T-helper 2 cell treated with Interferon-gamma antibody and Interleukin-4, amounts not matched to agents 5 μg/mL and 100 μg/mL, for 36 hours (primary cell): ENCODE measurements at regions not wholly inside any gene's neighbourhood (a gene's known extent, or its start where the extent isn't known, plus 50 kb on each side); places are given as distances from the start of the nearest gene placed in this dataset.

Experiments
- DNase-seq: peaks from one replicate; pipeline ENCODE4 v3.0.0; 2021; ENCODE audit warnings: low spot score
- H3K27ac Mint-ChIP-seq: one replicate; pipeline ENCODE4 v1.8.0; 2021; ENCODE audit warnings: mild to moderate bottlenecking, mixed read lengths
- H3K27me3 Mint-ChIP-seq: one replicate; pipeline ENCODE4 v1.8.0; 2021; ENCODE audit warnings: low read depth, mixed read lengths
- H3K36me3 Mint-ChIP-seq: one replicate; pipeline ENCODE4 v1.8.0; 2021; ENCODE audit warnings: low read depth, mixed read lengths
- H3K4me1 Mint-ChIP-seq: one replicate; pipeline ENCODE4 v1.8.0; 2021; ENCODE audit warnings: low read depth, mixed read lengths
- H3K4me3 Mint-ChIP-seq: one replicate; pipeline ENCODE4 v1.8.0; 2022; ENCODE audit warnings: mild to moderate bottlenecking, moderate library complexity, mixed read lengths
- H3K9me3 Mint-ChIP-seq: one replicate; pipeline ENCODE4 v1.8.0; 2021; ENCODE audit warnings: mixed read lengths

DNA sequence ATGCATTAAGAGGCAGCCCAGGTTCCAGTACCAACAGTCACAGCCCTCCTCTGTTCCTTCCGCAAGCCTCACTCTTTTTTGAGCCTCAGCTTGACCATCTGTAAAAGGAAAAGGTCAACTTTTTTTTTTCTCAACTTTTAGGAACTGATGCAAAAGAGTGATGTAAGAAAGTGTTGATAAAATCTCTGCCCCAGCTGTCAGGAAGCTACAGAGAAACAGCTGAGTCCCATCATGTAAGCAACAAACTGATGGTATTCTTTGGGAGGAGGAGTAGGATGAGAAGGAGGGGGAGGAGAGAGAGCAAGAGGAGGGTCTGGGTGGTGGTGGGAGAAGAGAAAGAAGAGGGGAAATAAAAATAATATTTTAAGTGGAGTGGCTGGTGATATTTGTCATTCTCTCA, 233.9 kb upstream of the TSHZ3 start:
- Mint-ChIP-seq H3K27ac (no peak overlapping the region), H3K27me3 (no peaks in the 10 kb centered on the region), H3K36me3 (no peaks in the 10 kb centered on the region), H3K9me3 (no peaks in the 10 kb centered on the region), H3K4me3 (no peak overlapping the region), H3K4me1 (no peaks in the 10 kb centered on the region)
- no peak for DNase-seq

DNA sequence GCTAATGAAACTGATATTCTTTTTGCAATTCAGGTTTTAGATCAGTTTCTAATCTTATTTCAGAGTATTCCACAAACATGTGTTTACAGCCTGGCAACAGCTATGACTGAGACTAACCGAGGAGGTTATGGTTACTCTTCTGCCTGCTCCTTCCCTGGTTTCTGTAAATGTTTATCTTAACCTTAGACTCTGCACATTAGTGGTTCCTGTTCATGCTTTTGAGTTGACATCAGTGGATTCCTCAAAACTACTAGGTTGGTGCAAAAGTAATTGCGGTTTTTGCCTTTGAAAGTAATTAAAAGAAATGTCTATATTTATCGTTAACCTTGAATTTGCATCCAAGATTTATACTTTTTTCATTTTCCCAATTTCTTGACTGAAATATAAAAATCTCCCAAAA, 237.0 kb upstream of the TSHZ3 start:
- Mint-ChIP-seq H3K27me3 (no peaks in the 10 kb centered on the region), H3K27ac (no peak overlapping the region), H3K9me3 (peaks cover 4% of the 10 kb centered on the region), H3K4me1 (no peaks in the 10 kb centered on the region), H3K4me3 (no peak overlapping the region), H3K36me3 (no peaks in the 10 kb centered on the region)
- no peak for DNase-seq

DNA sequence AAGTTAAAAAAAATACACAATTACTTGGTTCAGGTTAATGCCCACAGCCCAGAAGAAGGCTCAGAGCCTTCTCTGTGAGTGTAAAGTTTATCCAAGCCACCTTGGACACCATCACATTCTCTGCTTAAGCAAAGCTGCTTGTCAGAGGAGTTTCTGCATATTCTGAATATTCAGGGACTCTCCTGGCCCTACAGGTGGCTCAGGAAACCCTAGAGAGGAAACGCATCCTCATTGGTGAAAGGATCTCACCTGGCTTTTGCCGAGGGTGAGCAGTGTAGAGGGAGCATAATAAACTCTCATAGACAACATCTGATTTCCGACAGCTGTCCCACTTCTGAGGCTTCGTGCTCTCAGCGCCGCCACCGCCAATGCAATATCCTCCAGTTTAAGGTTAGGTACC, 239.9 kb upstream of the TSHZ3 start:
- no peak overlapping the region for H3K4me3 Mint-ChIP-seq
- no peaks in the 10 kb centered on the region for H3K27me3 Mint-ChIP-seq
- no peak for DNase-seq
- H3K4me1 Mint-ChIP-seq: no peaks in the 10 kb centered on the region
- no peaks in the 10 kb centered on the region for H3K36me3 Mint-ChIP-seq
- H3K27ac Mint-ChIP-seq: no peak overlapping the region
- H3K9me3 Mint-ChIP-seq: peaks cover 4% of the 10 kb centered on the region

DNA sequence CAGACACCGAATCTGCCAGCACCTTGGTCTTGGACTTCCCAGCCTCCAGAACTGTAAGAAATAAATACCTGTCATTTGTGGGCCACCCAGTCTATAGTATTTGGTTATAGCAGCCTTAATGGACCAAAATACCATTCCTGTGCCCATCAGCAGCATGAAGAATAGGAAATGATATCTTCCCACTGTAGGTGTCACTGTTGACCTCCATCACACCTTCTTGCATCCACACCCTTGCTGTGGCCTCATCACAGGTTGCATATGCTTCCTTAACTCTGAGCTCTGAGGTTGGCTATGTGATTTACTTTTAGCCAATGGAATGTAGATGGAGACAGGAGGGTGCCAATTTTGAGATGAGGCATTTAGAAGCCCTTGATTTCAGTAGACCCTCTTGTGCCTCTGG, 242.0 kb upstream of the TSHZ3 start:
- H3K36me3 Mint-ChIP-seq: no peaks in the 10 kb centered on the region
- no peaks in the 10 kb centered on the region for H3K27me3 Mint-ChIP-seq
- no peak for DNase-seq
- H3K9me3 Mint-ChIP-seq: peaks cover 4% of the 10 kb centered on the region
- H3K27ac Mint-ChIP-seq: no peak overlapping the region
- no peaks in the 10 kb centered on the region for H3K4me1 Mint-ChIP-seq
- no peak overlapping the region for H3K4me3 Mint-ChIP-seq

DNA sequence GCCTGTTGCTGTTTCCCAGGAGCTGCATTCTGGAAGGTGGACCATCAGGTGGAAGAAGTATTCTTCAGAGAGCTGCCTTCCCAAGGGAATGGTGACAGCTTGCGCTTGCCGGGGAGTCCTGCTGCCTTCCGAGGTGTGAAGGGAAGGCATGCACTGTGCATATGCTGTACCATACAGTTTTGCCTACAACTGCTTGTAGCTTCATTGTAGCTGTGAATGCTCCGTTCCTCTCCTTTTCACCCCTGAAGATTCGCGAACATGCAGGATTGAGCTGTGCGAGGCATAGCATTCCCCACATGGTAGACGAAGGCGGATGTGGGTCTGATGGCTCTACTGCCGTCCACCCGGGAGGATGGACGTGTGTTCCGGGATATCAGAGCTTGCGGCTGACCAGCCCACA, 243.2 kb upstream of the TSHZ3 start:
- H3K4me3 Mint-ChIP-seq: no peak overlapping the region
- no peaks in the 10 kb centered on the region for H3K4me1 Mint-ChIP-seq
- no peaks in the 10 kb centered on the region for H3K36me3 Mint-ChIP-seq
- H3K27ac Mint-ChIP-seq: no peak overlapping the region
- peaks cover 4% of the 10 kb centered on the region for H3K9me3 Mint-ChIP-seq
- H3K27me3 Mint-ChIP-seq: no peaks in the 10 kb centered on the region
- DNase-seq: no peak

DNA sequence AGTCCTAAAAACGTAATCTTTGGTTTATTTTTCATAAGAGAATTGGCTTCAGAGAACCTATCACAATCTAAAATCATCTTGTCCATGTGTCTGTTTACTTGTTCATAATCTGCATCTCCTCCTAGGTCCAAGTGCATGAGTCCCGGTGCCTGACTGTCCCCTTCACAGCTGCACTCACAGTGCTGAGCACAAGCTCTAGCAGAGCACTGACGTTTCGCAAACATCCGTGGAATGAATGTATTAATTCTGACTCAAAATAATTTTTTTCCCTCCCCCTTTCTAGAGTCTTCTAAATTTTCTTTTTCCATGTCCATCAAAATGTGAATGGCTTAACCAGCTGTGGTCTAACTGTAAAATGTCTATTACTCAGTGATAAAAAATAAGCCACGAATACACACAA, 245.5 kb upstream of the TSHZ3 start:
- no peak overlapping the region for H3K4me3 Mint-ChIP-seq
- DNase-seq: no peak
- no peaks in the 10 kb centered on the region for H3K4me1 Mint-ChIP-seq

DNA sequence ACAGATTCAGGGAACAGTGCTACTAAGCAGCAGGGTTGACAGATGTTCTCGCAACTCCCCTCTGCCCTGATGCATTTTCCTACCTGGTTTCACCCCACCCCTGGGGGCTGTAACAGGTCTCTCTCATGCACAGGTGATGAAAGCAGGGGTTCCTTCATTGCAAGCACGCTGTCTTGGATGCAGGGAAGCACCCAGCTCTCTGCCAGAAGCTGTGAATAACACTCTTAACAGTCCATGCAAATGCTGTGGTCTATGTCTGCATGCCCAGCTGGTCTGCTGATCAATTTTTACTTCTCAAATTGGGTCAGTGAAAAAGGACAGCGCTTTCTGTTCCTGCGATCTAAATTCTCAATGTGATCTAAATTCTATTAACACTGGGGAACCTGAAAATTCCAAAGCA, 246.3 kb upstream of the TSHZ3 start:
- no peaks in the 10 kb centered on the region for H3K27me3 Mint-ChIP-seq
- H3K27ac Mint-ChIP-seq: no peak overlapping the region
- no peaks in the 10 kb centered on the region for H3K36me3 Mint-ChIP-seq
- DNase-seq: no peak
- H3K4me3 Mint-ChIP-seq: no peak overlapping the region
- no peaks in the 10 kb centered on the region for H3K4me1 Mint-ChIP-seq
- H3K9me3 Mint-ChIP-seq: no peaks in the 10 kb centered on the region

More for the DNA sequence above, 245.5 kb upstream of the TSHZ3 start:
- H3K9me3 Mint-ChIP-seq: peaks cover 4% of the 10 kb centered on the region
- H3K27ac Mint-ChIP-seq: no peak overlapping the region
- H3K36me3 Mint-ChIP-seq: no peaks in the 10 kb centered on the region
- H3K27me3 Mint-ChIP-seq: no peaks in the 10 kb centered on the region

DNA sequence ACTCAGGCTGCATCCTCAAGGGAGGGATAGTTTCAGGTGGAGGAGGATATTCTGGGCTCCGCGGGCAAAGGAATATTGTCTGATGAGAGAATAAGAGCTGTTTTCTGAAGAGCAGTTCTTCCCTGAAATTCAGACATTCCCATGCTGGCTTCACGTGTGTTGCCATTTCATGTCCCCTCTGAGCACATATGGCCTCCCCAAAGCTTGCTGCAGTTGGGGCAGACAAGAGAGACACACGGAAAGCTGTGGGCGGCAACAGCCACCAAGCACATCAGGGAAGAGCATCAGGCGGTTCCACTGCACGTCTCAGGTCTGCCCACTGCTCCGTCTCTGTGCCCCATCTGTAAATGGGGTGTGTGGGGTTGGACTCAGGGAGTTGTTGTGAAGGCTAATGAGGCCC, 247.5 kb upstream of the TSHZ3 start:
- Mint-ChIP-seq H3K36me3 (no peaks in the 10 kb centered on the region), H3K4me3 (no peak overlapping the region), H3K4me1 (no peaks in the 10 kb centered on the region), H3K27ac (no peak overlapping the region), H3K9me3 (no peaks in the 10 kb centered on the region), H3K27me3 (no peaks in the 10 kb centered on the region)
- DNase-seq: no peak

DNA sequence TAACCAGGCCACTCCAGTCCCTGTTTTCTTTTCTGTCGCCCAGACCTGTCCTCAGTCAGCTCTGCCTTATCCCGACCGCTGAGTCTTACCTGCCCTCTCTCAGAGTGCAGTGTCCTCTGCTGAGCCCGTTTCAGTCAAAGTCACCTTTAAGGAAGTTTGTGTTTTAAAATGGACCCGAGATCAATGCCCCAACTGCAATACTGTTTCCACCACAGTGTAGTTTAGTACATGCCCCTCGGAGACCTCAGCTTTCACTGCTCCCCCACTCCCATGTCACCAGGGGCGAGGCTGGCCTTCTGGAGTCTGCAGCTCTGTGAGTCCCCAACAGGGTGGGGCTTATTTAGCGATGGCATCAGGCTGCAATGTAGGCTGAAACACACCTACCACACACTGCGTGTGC, 248.4 kb upstream of the TSHZ3 start:
- Mint-ChIP-seq H3K36me3 (no peaks in the 10 kb centered on the region), H3K9me3 (no peaks in the 10 kb centered on the region), H3K4me1 (no peaks in the 10 kb centered on the region), H3K27me3 (no peaks in the 10 kb centered on the region), H3K27ac (no peak overlapping the region), H3K4me3 (no peak overlapping the region)
- DNase-seq: no peak

DNA sequence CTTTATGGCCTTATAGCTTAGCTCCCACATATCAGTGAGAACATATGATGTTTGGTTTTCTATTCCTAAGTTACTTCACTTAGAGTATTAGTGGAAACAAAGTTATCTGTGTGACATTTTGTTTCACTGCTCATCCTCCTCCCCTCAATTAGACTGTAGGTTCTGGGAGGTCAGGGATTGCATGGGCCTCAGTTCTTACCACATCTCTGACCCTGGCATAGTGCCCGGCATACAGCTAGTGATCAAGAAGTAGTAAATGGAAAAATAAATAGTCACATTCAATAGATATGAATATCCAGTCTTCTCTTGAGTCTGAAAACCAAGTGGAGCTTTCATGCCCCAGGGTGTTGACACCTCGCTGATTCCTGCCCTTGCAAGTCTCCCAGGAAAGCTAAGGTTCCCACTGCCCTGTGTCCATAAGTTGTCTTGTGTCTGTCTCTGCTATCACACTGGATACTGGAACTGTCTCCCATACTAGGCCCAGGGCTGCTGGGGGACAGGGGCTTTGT, 249.5 kb upstream of the TSHZ3 start:
- Mint-ChIP-seq H3K27me3 (no peaks in the 10 kb centered on the region), H3K4me3 (no peak overlapping the region), H3K36me3 (no peaks in the 10 kb centered on the region), H3K9me3 (no peaks in the 10 kb centered on the region), H3K27ac (no peak overlapping the region), H3K4me1 (no peaks in the 10 kb centered on the region)
- DNase-seq: no peak

DNA sequence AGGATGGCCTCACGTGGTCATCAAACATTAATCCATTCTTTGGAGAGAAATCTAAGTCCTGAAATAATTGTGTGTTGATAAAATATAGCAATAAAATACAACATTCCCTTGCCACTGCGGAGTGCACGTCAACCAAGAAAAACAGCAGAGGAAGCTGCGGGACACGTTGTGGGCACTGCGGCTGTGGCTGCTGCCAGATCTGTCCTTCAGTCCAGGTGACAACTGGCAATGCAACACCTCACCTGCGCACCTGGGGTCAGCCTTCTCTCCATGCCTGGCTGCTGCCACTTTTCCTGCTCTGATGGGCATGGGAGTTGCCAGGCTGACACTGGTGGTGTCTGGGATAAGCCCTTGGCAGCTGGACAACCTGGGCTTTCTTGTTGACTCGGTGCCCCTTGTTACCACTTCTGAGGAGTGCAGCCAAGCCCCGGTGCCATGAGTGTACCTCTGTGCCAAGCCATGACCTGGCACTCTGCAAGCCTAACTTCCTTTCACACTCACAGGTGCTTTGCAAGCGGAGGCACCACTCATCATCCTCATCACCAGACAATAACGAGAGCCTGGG, 251.6 kb upstream of the TSHZ3 start:
- Mint-ChIP-seq H3K4me3 (no peak overlapping the region), H3K27me3 (no peaks in the 10 kb centered on the region), H3K27ac (no peak overlapping the region), H3K4me1 (no peaks in the 10 kb centered on the region), H3K9me3 (no peaks in the 10 kb centered on the region), H3K36me3 (no peaks in the 10 kb centered on the region)
- no peak for DNase-seq

DNA sequence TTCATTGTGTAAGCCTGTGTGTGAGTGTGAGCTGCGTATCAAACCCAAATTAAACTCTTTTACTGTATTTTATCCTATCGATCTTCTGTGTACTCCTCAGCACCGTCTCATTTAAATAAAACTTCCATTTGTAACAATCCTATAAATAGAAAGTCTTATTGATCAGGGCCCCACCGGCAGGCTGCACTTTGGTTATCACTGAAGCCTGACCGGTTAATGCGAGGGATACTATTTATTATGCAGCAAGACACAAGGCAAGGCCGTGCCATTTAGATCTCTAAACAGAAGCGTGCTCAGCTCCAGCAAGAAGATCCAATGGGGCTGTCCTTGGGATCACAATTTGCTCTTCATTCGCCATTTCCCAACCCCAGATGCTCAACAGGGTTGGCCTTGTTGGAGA, 252.6 kb upstream of the TSHZ3 start:
- Mint-ChIP-seq H3K36me3 (no peaks in the 10 kb centered on the region), H3K27me3 (no peaks in the 10 kb centered on the region), H3K4me3 (no peak overlapping the region)

DNA sequence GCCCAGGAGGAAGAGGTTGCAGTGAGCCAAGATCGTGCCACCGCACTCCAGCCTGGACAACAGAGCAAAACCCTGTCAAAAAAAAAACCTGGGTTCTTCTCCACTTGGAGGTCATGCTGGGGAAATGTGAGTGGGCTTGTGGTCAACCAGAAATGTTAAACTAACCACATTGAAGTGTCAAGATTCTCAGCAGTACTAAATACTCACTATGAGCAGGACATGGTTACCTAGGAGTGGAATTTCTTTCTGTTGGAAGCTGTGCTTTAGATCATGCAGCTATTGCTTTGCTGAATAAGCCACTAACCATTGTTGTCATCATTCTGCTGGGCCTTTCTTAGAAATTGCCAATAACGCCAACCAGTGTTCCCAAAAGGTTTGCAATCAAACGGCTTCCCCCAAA, 253.3 kb upstream of the TSHZ3 start:
- no peak for DNase-seq
- Mint-ChIP-seq H3K4me1 (no peaks in the 10 kb centered on the region), H3K4me3 (no peak overlapping the region), H3K27me3 (no peaks in the 10 kb centered on the region), H3K27ac (no peak overlapping the region), H3K36me3 (no peaks in the 10 kb centered on the region), H3K9me3 (no peaks in the 10 kb centered on the region)

More for the DNA sequence above, 252.6 kb upstream of the TSHZ3 start:
- Mint-ChIP-seq H3K9me3 (no peaks in the 10 kb centered on the region), H3K4me1 (no peaks in the 10 kb centered on the region), H3K27ac (no peak overlapping the region)
- DNase-seq: no peak

DNA sequence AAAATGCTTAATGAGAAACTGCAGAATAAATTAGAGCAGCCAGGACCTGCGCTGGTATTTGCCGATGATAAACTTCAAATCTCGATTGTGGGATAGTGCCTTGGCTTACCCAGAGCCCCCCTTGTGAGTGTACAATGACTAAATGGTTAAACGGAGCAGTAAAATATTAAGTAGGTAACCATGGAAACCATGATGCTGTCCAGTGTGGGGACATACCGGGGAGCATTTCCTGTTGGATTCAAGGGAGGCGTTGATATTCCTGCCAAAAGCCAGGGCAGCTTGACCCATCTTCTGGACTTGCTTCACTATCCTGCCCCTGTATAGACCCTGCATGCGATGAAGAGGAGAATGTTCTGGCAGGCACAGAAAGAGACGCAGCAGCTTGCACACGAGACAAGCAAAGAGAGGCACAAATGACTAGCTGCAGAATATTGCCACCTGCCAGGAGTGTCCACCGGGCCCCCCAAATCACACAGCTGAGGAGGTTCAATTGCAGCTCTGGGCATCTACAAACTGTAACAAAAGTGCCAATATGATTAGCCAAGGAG, 255.3 kb upstream of the TSHZ3 start:
- Mint-ChIP-seq H3K27ac (no peak overlapping the region), H3K36me3 (no peaks in the 10 kb centered on the region), H3K4me1 (no peaks in the 10 kb centered on the region), H3K27me3 (no peaks in the 10 kb centered on the region), H3K4me3 (no peak overlapping the region), H3K9me3 (no peaks in the 10 kb centered on the region)
- no peak for DNase-seq

DNA sequence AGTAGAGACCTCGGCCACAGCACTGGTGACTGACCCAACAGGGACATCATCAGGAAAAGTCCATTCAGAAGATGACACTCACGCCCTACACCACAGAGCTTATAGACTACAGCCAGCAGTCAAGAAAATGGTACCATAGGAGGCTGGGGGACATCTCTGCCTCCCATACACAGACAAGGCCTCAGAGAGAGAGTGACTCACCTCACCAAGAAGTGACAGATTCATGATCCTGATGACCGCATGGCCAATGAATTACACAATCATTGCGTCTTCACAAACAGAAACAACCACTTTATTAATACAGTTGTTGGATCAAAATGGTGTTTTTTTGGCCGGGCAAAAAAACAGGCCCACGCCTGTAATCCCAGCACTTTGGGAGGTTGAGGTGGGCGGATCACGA, 260.8 kb upstream of the TSHZ3 start:
- Mint-ChIP-seq H3K4me1 (no peaks in the 10 kb centered on the region), H3K4me3 (no peak overlapping the region), H3K36me3 (no peaks in the 10 kb centered on the region), H3K27me3 (no peaks in the 10 kb centered on the region), H3K27ac (no peak overlapping the region), H3K9me3 (no peaks in the 10 kb centered on the region)
- no peak for DNase-seq
